Lower leg skin (tissue), 4 donors: ENCODE measurements at regions not wholly inside any gene's neighbourhood (a gene's known extent, or its start where the extent isn't known, plus 50 kb on each side); places are given as distances from the start of the nearest gene placed in this dataset.

Experiments used
- DNase-seq, 2 donors: peaks; one replicate each; pipeline ENCODE4 v3.0.0-alpha.2; 2019; ENCODE audit warnings: low spot score in 2 of 2
- H3K4me3 ChIP-seq: fragments of 200-600 bp; sonication (generic); 2 replicates; pipeline ENCODE4 v1.5.1; 2017; ENCODE audit warnings: mild to moderate bottlenecking, low read depth; ENCODE audit not compliant: poor library complexity, severe bottlenecking
- POLR2A ChIP-seq, 2 donors: fragments of 450-650 bp; IDR thresholded peaks; one replicate each; pipeline ENCODE4 v1.6.1; 2016 to 2017; ENCODE audit warnings: antibody characterized with exemption in 2 of 2, mild to moderate bottlenecking in 1 of 2, moderate library complexity in 1 of 2
- WGBS, 2 donors: methylation state at CpG; one replicate each; pipeline ENCODE4 v1.1.5; 2018; 5-methylcytosine and 5-hydroxymethylcytosine counted together
- intact Hi-C: fragments of 100-400 bp; cut with DNase I; formaldehyde crosslinking; loops from one replicate; pipeline ENCODE4 v1.15.0; 2023; ENCODE audit warnings: low total_unique reads
- TF ChIP-seq, protein P1 (sequence below), 3 donors: fragments of 450-650 bp; IDR thresholded peaks; one replicate each; pipeline ENCODE4 v1.5.1; 2016; ENCODE audit warnings: antibody characterized with exemption in 3 of 3, mild to moderate bottlenecking in 3 of 3, moderate library complexity in 2 of 3

- DNase-seq, result no peak
- H3K4me3 ChIP-seq, result no peak overlapping the region
- intact Hi-C loops, result loop anchor here (1.0 kb wide), 1 partner anchor 20 kb away; no protein-coding TSS in a partner anchor
- TF ChIP-seq, protein P1, sequence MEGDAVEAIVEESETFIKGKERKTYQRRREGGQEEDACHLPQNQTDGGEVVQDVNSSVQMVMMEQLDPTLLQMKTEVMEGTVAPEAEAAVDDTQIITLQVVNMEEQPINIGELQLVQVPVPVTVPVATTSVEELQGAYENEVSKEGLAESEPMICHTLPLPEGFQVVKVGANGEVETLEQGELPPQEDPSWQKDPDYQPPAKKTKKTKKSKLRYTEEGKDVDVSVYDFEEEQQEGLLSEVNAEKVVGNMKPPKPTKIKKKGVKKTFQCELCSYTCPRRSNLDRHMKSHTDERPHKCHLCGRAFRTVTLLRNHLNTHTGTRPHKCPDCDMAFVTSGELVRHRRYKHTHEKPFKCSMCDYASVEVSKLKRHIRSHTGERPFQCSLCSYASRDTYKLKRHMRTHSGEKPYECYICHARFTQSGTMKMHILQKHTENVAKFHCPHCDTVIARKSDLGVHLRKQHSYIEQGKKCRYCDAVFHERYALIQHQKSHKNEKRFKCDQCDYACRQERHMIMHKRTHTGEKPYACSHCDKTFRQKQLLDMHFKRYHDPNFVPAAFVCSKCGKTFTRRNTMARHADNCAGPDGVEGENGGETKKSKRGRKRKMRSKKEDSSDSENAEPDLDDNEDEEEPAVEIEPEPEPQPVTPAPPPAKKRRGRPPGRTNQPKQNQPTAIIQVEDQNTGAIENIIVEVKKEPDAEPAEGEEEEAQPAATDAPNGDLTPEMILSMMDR (IDR thresholded peaks at IDR 0.05), result no peak
- WGBS, 2 donors, result 25 to 36% methylated on average over 3 of the region's 3 CpGs
Measured at GRCh38 chr5:148012801-148013200, 51.0 kb upstream of the SPINK5 start.

GRCh38 chr5:148011398-148012137, 52.2 kb upstream of the SPINK5 start:
- intact Hi-C loops, result no loop called here
- H3K4me3 ChIP-seq, result no peak overlapping the region
- DNase-seq, result no peak
- 54 to 58% methylated on average over 3 of the region's 3 CpGs for WGBS, 2 donors
- TF ChIP-seq POLR2A (IDR thresholded peaks at IDR 0.05), result no peak
- TF ChIP-seq, protein P1 (IDR thresholded peaks at IDR 0.05), result no peak

DNA sequence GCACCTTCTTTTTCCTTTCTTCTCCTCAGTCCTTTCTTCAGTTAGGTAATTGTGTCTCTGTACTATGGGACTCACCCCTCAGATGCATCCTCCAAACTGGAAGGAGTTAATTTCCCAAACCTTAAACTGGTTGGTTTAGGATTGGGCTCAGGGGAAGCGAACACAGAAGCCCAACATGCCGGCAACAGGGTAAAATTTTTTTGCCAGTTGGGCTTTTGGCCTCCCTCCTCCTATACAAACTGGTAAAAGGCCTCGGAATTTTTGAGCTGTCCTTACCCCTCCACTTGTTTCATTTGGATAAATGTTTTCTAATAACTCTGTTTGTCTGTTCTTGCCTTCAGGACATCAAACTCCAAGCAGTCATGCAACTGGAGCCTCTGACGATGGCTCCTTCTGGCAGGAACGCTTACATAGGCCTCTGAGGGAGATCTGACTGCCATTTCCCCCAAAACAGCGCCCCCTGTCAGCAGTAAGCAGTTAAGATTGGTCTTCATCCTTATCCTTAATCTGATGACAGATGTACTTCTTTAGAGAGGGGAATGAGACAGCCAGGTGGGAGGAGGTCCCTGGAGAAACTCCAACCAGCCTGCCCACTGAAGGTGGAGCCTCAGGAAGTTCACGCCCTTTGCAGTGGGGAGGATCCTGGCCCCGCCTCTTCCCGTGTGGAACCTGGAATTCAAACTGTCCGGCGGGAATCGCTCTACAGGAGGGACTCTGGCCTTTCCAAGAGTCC, 57.8 kb upstream of the SPINK5 start:
- no peak overlapping the region for H3K4me3 ChIP-seq
- TF ChIP-seq, protein P1 (IDR thresholded peaks at IDR 0.05), result no peak
- TF ChIP-seq POLR2A (IDR thresholded peaks at IDR 0.05), result no peak
- 47 to 58% methylated on average over 12 of the region's 12 CpGs for WGBS, 2 donors
- DNase-seq, result no peak
- intact Hi-C loops, result no loop called here

DNA sequence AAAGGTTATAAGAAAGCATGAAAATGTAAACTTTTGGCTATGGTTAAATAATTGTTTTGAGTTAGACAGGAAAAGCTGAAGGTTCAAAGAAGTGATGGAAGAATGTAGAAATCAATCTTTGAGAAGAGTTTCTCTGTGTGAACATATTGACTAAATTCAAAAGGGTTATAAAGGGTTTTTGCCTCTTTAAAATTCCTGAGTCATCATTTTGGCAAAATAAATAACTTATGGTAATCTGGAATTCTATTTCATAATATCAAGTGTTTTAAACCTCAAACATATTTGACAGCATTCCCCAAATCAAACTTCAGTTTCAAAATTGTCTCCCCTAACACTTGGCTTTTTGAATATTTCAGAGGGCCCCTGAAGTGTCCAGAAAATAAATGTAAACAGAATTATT, 60.6 kb upstream of the SPINK5 start:
- TF ChIP-seq, protein P1 (IDR thresholded peaks at IDR 0.05), result no peak
- no peak for TF ChIP-seq POLR2A (IDR thresholded peaks at IDR 0.05)
- intact Hi-C loops, result no loop called here
- no peak for DNase-seq

GRCh38 chr5:148002451-148002850, 61.3 kb upstream of the SPINK5 start:
- intact Hi-C loops, result no loop called here
- no peak for TF ChIP-seq POLR2A (IDR thresholded peaks at IDR 0.05)
- TF ChIP-seq, protein P1 (IDR thresholded peaks at IDR 0.05), result no peak
- no peak for DNase-seq
- H3K4me3 ChIP-seq, result no peak overlapping the region
- 31 to 39% methylated on average over 3 of the region's 3 CpGs for WGBS, 2 donors

More for the DNA sequence above, 60.6 kb upstream of the SPINK5 start:
- no peak overlapping the region for H3K4me3 ChIP-seq
